Fibroblast of lung (primary cell): ENCODE measurements at regions not wholly inside any gene's neighbourhood (a gene's known extent, or its start where the extent isn't known, plus 50 kb on each side); places are given as distances from the start of the nearest gene placed in this dataset.

Experiments used
- DNase-seq, 2 donors: peaks; one replicate each; pipeline versions ENCODE4 v3.0.0 to v3.0.0-alpha.2; 2010; ENCODE audit warnings: low read depth in 2 of 2
- H2AFZ ChIP-seq: 2 replicates; pipeline ENCODE4 v1.5.1; 2012; ENCODE audit warnings: low read length, control low read depth, inconsistent platforms
- H3K27ac ChIP-seq: 2 replicates; pipeline ENCODE4 v1.5.1; 2011; ENCODE audit warnings: low read length, control low read depth; ENCODE audit not compliant: insufficient read depth
- H3K27me3 ChIP-seq: 2 replicates; pipeline ENCODE4 v1.5.1; 2011; ENCODE audit warnings: mild to moderate bottlenecking, low read length; ENCODE audit not compliant: control insufficient read depth, insufficient read depth
- H3K36me3 ChIP-seq: 2 replicates; pipeline ENCODE4 v1.5.1; 2011; ENCODE audit warnings: low read length; ENCODE audit not compliant: control insufficient read depth, insufficient read depth
- H3K4me1 ChIP-seq: 2 replicates; pipeline ENCODE4 v1.5.1; 2011; ENCODE audit warnings: low read length; ENCODE audit not compliant: control insufficient read depth, insufficient read depth; ENCODE audit errors: extremely low read depth
- H3K4me2 ChIP-seq: 2 replicates; pipeline ENCODE4 v1.5.1; 2011; ENCODE audit warnings: low read length, control low read depth; ENCODE audit not compliant: insufficient read depth; ENCODE audit errors: extremely low read depth
- H3K4me3 ChIP-seq, 4 experiments: fragments of 200-600 bp in 1 of 4; sonication (generic) in 1 of 4; replicated peaks in 1 of 4; 2 replicates each; pipeline ENCODE4 v1.5.1; 2011 to 2016; ENCODE audit warnings: low read length in 4 of 4, low read depth in 3 of 4, mild to moderate bottlenecking in 3 of 4, control low read depth in 2 of 4, inconsistent platforms in 1 of 4, mixed read lengths in 1 of 4; ENCODE audit not compliant: insufficient read depth in 1 of 4; ENCODE audit errors: control extremely low read depth in 1 of 4
- H3K79me2 ChIP-seq: 2 replicates; pipeline ENCODE4 v1.5.1; 2012; ENCODE audit warnings: mild to moderate bottlenecking, low read length, inconsistent platforms; ENCODE audit not compliant: control insufficient read depth, insufficient read depth
- H3K9ac ChIP-seq: 2 replicates; pipeline ENCODE4 v1.5.1; 2011; ENCODE audit warnings: mild to moderate bottlenecking, low read length, control low read depth; ENCODE audit not compliant: insufficient read depth
- H3K9me3 ChIP-seq: 2 replicates; pipeline ENCODE4 v1.5.1; 2012; ENCODE audit warnings: low read depth, low read length; ENCODE audit not compliant: control insufficient read depth, insufficient read depth
- H4K20me1 ChIP-seq: 2 replicates; pipeline ENCODE4 v1.5.1; 2011; ENCODE audit warnings: low read length; ENCODE audit not compliant: control insufficient read depth, insufficient read depth; ENCODE audit errors: extremely low read depth
- EZH2 ChIP-seq: IDR thresholded peaks from 2 replicates; pipeline ENCODE4 v1.5.1; 2012; ENCODE audit warnings: low read length, control low read depth, mild to moderate bottlenecking; ENCODE audit errors: missing control alignments
- TF ChIP-seq, protein P1 (sequence below), 2 donors: IDR thresholded peaks in 1 of 2; conservative IDR thresholded peaks in 1 of 2; 1 replicate in 1 of 2; 2 replicates in 1 of 2; pipeline ENCODE4 v1.5.1; 2011 to 2012; ENCODE audit warnings: low read length in 2 of 2, control low read depth in 1 of 2, inconsistent platforms in 1 of 2, low read depth in 1 of 2, mild to moderate bottlenecking in 1 of 2

DNA sequence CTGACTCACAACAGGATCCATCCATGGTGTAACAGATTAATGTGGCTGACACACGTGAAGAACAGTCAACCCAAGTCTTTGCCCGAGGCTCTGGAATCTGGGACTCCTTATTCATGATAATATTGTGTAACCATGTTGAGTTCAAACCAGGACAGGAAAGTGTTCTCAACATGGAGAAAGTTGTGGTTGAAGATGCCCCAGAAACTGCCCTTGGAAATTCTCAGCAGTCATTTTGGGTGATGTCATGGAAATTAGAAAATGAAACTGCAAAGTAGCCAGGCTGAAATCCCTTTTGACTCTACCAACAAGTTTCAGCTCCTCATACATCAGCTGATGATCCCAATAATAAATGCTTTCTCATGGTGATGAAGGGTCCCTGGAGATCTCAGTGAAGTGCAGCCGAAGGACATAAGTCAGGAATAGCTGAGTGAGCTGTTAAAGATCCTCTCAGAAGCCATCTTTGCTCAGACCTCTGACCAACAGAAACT, 307.7 kb downstream of the TNS1 start:
- no peaks in the 10 kb centered on the region for H3K9me3 ChIP-seq
- H3K36me3 ChIP-seq, result no peaks in the 10 kb centered on the region
- no peak for TF ChIP-seq EZH2
- TF ChIP-seq, protein P1, sequence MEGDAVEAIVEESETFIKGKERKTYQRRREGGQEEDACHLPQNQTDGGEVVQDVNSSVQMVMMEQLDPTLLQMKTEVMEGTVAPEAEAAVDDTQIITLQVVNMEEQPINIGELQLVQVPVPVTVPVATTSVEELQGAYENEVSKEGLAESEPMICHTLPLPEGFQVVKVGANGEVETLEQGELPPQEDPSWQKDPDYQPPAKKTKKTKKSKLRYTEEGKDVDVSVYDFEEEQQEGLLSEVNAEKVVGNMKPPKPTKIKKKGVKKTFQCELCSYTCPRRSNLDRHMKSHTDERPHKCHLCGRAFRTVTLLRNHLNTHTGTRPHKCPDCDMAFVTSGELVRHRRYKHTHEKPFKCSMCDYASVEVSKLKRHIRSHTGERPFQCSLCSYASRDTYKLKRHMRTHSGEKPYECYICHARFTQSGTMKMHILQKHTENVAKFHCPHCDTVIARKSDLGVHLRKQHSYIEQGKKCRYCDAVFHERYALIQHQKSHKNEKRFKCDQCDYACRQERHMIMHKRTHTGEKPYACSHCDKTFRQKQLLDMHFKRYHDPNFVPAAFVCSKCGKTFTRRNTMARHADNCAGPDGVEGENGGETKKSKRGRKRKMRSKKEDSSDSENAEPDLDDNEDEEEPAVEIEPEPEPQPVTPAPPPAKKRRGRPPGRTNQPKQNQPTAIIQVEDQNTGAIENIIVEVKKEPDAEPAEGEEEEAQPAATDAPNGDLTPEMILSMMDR (conservative IDR thresholded peaks at IDR 0.05 in 1 of 2, IDR thresholded peaks at IDR 0.05 in 1 of 2; ENCODE audit: low read depth in 1 of 2, low read length in 2 of 2), result no peak
- peak; percentile 88 to 93 for DNase-seq
- no peaks in the 10 kb centered on the region for H3K79me2 ChIP-seq
- H3K27me3 ChIP-seq, result no peaks in the 10 kb centered on the region
- H3K4me3 ChIP-seq, result no peak overlapping the region
- H3K9ac ChIP-seq, result no peak overlapping the region
- no peaks in the 10 kb centered on the region for H4K20me1 ChIP-seq
- no peak overlapping the region for H2AFZ ChIP-seq
- H3K4me1 ChIP-seq, result peaks cover 21% of the 10 kb centered on the region
- H3K27ac ChIP-seq, result peak overlapping the region; percentile 58
- H3K4me2 ChIP-seq, result peak overlapping the region; percentile 42

DNA sequence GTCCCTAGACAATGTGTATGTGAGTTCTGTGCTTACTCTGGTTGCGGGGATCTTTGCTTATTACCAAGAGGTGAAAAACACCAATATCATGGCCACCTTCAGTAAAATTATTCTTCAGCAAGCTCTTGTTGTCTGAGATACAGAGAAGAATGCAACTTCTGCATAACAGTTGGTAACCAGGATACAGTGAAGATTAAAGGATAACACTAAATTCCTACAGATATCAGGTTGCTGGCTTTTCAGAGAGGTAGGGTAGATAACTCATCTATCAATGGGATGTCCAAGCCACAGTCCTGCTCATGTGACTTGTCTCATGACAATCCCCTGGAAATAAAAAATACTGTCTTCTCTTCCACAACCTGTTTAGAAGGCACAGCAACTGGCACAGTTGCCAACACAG, 308.5 kb downstream of the TNS1 start:
- Histone ChIP-seq H3K4me3 (no peak overlapping the region), H3K79me2 (no peaks in the 10 kb centered on the region), H3K27ac (peak overlapping the region; percentile 58), H3K27me3 (no peaks in the 10 kb centered on the region), H4K20me1 (no peaks in the 10 kb centered on the region), H2AFZ (no peak overlapping the region), H3K4me2 (peak overlapping the region; percentile 42), H3K9ac (no peak overlapping the region), H3K36me3 (no peaks in the 10 kb centered on the region), H3K4me1 (peaks cover 21% of the 10 kb centered on the region), H3K9me3 (no peaks in the 10 kb centered on the region)
- TF ChIP-seq, protein P1 (conservative IDR thresholded peaks at IDR 0.05 in 1 of 2, IDR thresholded peaks at IDR 0.05 in 1 of 2; ENCODE audit: low read depth in 1 of 2, low read length in 2 of 2), result no peak
- no peak for TF ChIP-seq EZH2
- peak in 1 of 2 donors; percentile 36 for DNase-seq

DNA sequence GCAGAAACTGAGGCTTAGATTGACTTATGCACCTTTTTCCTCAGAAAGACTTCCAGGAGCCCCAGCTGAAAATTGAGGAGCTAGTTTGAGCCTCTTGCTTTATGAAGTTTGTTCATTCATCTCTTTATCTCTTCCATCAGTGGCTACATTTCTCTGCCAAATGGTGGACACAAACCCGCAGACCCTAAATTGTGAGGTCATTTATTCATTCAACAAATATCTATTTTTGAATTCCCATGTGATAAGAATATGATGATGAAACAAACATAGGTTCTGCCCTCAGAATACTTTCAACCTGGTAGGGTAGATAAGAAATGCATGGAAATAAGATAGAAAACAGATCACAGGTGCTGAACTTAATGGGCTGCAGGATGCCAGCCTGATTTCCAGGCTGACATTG, 309.4 kb downstream of the TNS1 start:
- Histone ChIP-seq H3K9ac (no peak overlapping the region), H4K20me1 (no peaks in the 10 kb centered on the region), H3K4me1 (peaks cover 21% of the 10 kb centered on the region), H3K27ac (no peak overlapping the region), H3K9me3 (no peaks in the 10 kb centered on the region), H3K36me3 (no peaks in the 10 kb centered on the region), H3K4me3 (no peak overlapping the region), H3K27me3 (no peaks in the 10 kb centered on the region), H2AFZ (no peak overlapping the region), H3K4me2 (no peak overlapping the region), H3K79me2 (no peaks in the 10 kb centered on the region)
- TF ChIP-seq, protein P1 (conservative IDR thresholded peaks at IDR 0.05 in 1 of 2, IDR thresholded peaks at IDR 0.05 in 1 of 2; ENCODE audit: low read depth in 1 of 2, low read length in 2 of 2), result no peak
- DNase-seq, result no peak
